ENCODE measurements at regions not wholly inside any gene's neighbourhood (a gene's known extent, or its start where the extent isn't known, plus 50 kb on each side); places are given as distances from the start of the nearest gene placed in this dataset.

DNA sequence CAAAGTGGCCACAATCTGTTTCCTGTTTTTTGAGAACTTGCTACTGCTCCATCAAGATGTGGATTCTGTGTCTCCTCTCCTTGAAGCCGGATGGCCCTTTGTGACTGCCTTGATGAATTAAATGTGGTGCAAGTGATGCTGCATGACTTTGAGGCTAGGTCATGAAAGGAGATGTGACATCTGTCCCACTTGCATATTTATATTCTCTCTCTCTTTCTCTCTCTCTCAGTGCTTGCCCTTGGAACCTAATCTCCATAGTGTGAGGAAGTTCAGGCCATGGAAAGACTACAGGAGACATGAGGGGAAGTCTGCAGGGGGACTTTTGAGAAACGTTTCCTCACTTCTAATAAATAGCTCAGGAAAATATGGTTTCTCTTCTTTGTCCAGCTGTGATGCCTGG lies 50.0 kb upstream of the ADPGK start:
- TF ChIP-seq, protein P1, sequence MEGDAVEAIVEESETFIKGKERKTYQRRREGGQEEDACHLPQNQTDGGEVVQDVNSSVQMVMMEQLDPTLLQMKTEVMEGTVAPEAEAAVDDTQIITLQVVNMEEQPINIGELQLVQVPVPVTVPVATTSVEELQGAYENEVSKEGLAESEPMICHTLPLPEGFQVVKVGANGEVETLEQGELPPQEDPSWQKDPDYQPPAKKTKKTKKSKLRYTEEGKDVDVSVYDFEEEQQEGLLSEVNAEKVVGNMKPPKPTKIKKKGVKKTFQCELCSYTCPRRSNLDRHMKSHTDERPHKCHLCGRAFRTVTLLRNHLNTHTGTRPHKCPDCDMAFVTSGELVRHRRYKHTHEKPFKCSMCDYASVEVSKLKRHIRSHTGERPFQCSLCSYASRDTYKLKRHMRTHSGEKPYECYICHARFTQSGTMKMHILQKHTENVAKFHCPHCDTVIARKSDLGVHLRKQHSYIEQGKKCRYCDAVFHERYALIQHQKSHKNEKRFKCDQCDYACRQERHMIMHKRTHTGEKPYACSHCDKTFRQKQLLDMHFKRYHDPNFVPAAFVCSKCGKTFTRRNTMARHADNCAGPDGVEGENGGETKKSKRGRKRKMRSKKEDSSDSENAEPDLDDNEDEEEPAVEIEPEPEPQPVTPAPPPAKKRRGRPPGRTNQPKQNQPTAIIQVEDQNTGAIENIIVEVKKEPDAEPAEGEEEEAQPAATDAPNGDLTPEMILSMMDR (conservative IDR thresholded peaks at IDR 0.05) = no peak
- no peak for TF ChIP-seq EZH2 (IDR thresholded peaks at IDR 0.05; ENCODE audit: low read depth)
